MM.1S (cell line): ENCODE measurements at regions not wholly inside any gene's neighbourhood (a gene's known extent, or its start where the extent isn't known, plus 50 kb on each side); places are given as distances from the start of the nearest gene placed in this dataset.
A peak's percentile ranks its signal among the peaks of the same experiment; 100 is the strongest.

Experiments used
- DNase-seq: peaks from one replicate; pipeline ENCODE4 v3.0.0-alpha.2; 2015
- H2AFZ ChIP-seq: fragments of 300-600 bp; sonication (generic); 2 replicates; pipeline ENCODE4 v1.6.0; 2016; ENCODE audit warnings: antibody characterized with exemption, low read length
- H3F3A ChIP-seq: fragments of 300-600 bp; sonication (generic); 2 replicates; pipeline ENCODE4 v1.6.1; 2016; ENCODE audit warnings: mild to moderate bottlenecking, antibody characterized with exemption, low read length, moderate library complexity, mixed read lengths; ENCODE audit not compliant: insufficient read depth
- H3K27ac ChIP-seq: fragments of 300-600 bp; sonication (generic); 2 replicates; pipeline ENCODE4 v1.5.1; 2016; ENCODE audit warnings: mild to moderate bottlenecking, low read length
- H3K27me3 ChIP-seq: fragments of 300-600 bp; sonication (generic); replicated peaks from 2 replicates; pipeline ENCODE4 v1.6.0; 2016; ENCODE audit warnings: low read length; ENCODE audit not compliant: insufficient read depth
- H3K36me3 ChIP-seq: fragments of 300-600 bp; sonication (generic); replicated peaks from 2 replicates; pipeline ENCODE4 v1.6.1; 2016; ENCODE audit warnings: mild to moderate bottlenecking, low read length, mixed read lengths; ENCODE audit not compliant: insufficient read depth
- H3K4me1 ChIP-seq: fragments of 300-600 bp; sonication (generic); 2 replicates; pipeline ENCODE4 v1.6.1; 2016; ENCODE audit warnings: low read length, mixed read lengths
- H3K4me2 ChIP-seq: fragments of 300-600 bp; sonication (generic); 2 replicates; pipeline ENCODE4 v1.6.0; 2016; ENCODE audit warnings: low read depth, low read length
- H3K4me3 ChIP-seq: fragments of 300-600 bp; sonication (generic); 2 replicates; pipeline ENCODE4 v1.5.1; 2016; ENCODE audit warnings: low read length, mixed read lengths
- H3K79me2 ChIP-seq: fragments of 300-600 bp; sonication (generic); 2 replicates; pipeline ENCODE4 v1.6.1; 2016; ENCODE audit warnings: mixed run types, low read length, mixed read lengths
- H3K9ac ChIP-seq: fragments of 300-600 bp; sonication (generic); 2 replicates; pipeline ENCODE4 v1.6.1; 2016; ENCODE audit warnings: low read length, mixed read lengths
- H3K9me2 ChIP-seq: fragments of 300-600 bp; sonication (generic); replicated peaks from 2 replicates; pipeline ENCODE4 v1.6.1; 2016; ENCODE audit warnings: mild to moderate bottlenecking, low read length, mixed read lengths; ENCODE audit not compliant: insufficient read depth
- H3K9me3 ChIP-seq: fragments of 300-600 bp; sonication (generic); replicated peaks from 2 replicates; pipeline ENCODE4 v1.6.1; 2016; ENCODE audit warnings: mild to moderate bottlenecking, low read length, mixed read lengths; ENCODE audit not compliant: insufficient read depth
- H4K20me1 ChIP-seq: fragments of 300-600 bp; sonication (generic); 2 replicates; pipeline ENCODE4 v1.6.1; 2016; ENCODE audit warnings: mild to moderate bottlenecking, low read length, moderate library complexity, mixed read lengths; ENCODE audit not compliant: insufficient read depth
- CTCF ChIP-seq: fragments of 300-600 bp; sonication (generic); IDR thresholded peaks from 2 replicates; pipeline ENCODE4 v1.5.1; 2016; ENCODE audit warnings: antibody characterized with exemption, low read length, mixed read lengths
- EZH2 ChIP-seq: fragments of 300-600 bp; sonication (generic); optimal IDR thresholded peaks from 2 replicates; pipeline ENCODE3; 2017; ENCODE audit warnings: low read depth, mild to moderate bottlenecking, antibody characterized with exemption, low read length, mixed read lengths
- EZH2phosphoT487 ChIP-seq: fragments of 300-600 bp; sonication (generic); IDR thresholded peaks from 2 replicates; pipeline ENCODE4 v1.6.1; 2018; ENCODE audit warnings: antibody characterized with exemption, low read length

- no peak overlapping the region for H3K4me2 ChIP-seq
- no peaks in the 10 kb centered on the region for H3K79me2 ChIP-seq
- no peaks in the 10 kb centered on the region for H3K4me1 ChIP-seq
- H3K9ac ChIP-seq: no peak overlapping the region
- no peaks in the 10 kb centered on the region for H4K20me1 ChIP-seq
- no peak overlapping the region for H3K4me3 ChIP-seq
- no peaks in the 10 kb centered on the region for H3K9me3 ChIP-seq
- TF ChIP-seq CTCF (no peak), EZH2phosphoT487 (no peak), EZH2 (no peak)
- no peak overlapping the region for H3K27ac ChIP-seq
- H3K36me3 ChIP-seq: no peaks in the 10 kb centered on the region
- H3F3A ChIP-seq: no peaks in the 10 kb centered on the region
- H3K27me3 ChIP-seq: no peaks in the 10 kb centered on the region
- H3K9me2 ChIP-seq: no peaks in the 10 kb centered on the region
- H2AFZ ChIP-seq: no peak overlapping the region
- no peak for DNase-seq
Observed at GRCh38 chr7:142657376-142657775, 91.9 kb upstream of the PRSS1 start.

GRCh38 chr7:142654398-142654797 is 94.9 kb upstream of the PRSS1 start:
- no peaks in the 10 kb centered on the region for H3K27me3 ChIP-seq
- no peaks in the 10 kb centered on the region for H3K9me2 ChIP-seq
- H3K79me2 ChIP-seq: no peaks in the 10 kb centered on the region
- no peaks in the 10 kb centered on the region for H3K36me3 ChIP-seq
- TF ChIP-seq CTCF: peak; percentile 48
- no peak for TF ChIP-seq EZH2
- no peak overlapping the region for H3K4me2 ChIP-seq
- no peaks in the 10 kb centered on the region for H3K9me3 ChIP-seq
- peak; percentile 57 for DNase-seq
- H4K20me1 ChIP-seq: no peaks in the 10 kb centered on the region
- no peak overlapping the region for H3K27ac ChIP-seq
- no peak overlapping the region for H3K9ac ChIP-seq
- no peak overlapping the region for H2AFZ ChIP-seq
- H3F3A ChIP-seq: no peaks in the 10 kb centered on the region
- no peak overlapping the region for H3K4me3 ChIP-seq
- no peaks in the 10 kb centered on the region for H3K4me1 ChIP-seq

GRCh38 chr7:142647749-142648148 is 101.5 kb upstream of the PRSS1 start:
- Histone ChIP-seq H3K27ac (no peak overlapping the region), H3K36me3 (no peaks in the 10 kb centered on the region), H3K27me3 (no peaks in the 10 kb centered on the region), H3K79me2 (no peaks in the 10 kb centered on the region), H4K20me1 (no peaks in the 10 kb centered on the region), H3K4me3 (no peak overlapping the region), H3K9me2 (no peaks in the 10 kb centered on the region), H3K9me3 (no peaks in the 10 kb centered on the region), H3F3A (no peaks in the 10 kb centered on the region), H2AFZ (no peak overlapping the region), H3K4me2 (no peak overlapping the region), H3K9ac (no peak overlapping the region), H3K4me1 (no peaks in the 10 kb centered on the region)
- DNase-seq: no peak
- TF ChIP-seq EZH2phosphoT487 (no peak), CTCF (no peak), EZH2 (no peak)
